Brain microvascular endothelial cell (primary cell): ENCODE measurements at regions not wholly inside any gene's neighbourhood (a gene's known extent, or its start where the extent isn't known, plus 50 kb on each side); places are given as distances from the start of the nearest gene placed in this dataset.

Experiments used
- DNase-seq: peaks from one replicate; pipeline ENCODE4 v3.0.0-alpha.2; 2020
- H3K27ac ChIP-seq: fragments of 250-450 bp; sonication (Bioruptor Pico); 2 replicates; pipeline ENCODE4 v1.5.1; 2020; ENCODE audit warnings: mild to moderate bottlenecking, moderate library complexity
- H3K27me3 ChIP-seq: fragments of 250-450 bp; sonication (Bioruptor Pico); replicated peaks from 2 replicates; pipeline ENCODE4 v1.5.1; 2020; ENCODE audit warnings: mild to moderate bottlenecking
- H3K36me3 ChIP-seq: fragments of 250-450 bp; sonication (Bioruptor Pico); replicated peaks from 2 replicates; pipeline ENCODE4 v1.5.1; 2020; ENCODE audit warnings: mild to moderate bottlenecking
- H3K4me3 ChIP-seq: 2 replicates; pipeline ENCODE4 v1.5.1; 2011; ENCODE audit warnings: low read depth, mild to moderate bottlenecking, control low read depth, low read length, moderate library complexity
- in situ Hi-C: cut with HindIII; loops from 2 replicates; pipeline ENCODE4 v1.10.0; 2017; ENCODE audit warnings: low sequenced_read_pairs, low pct_ligation_motif_present
- TF ChIP-seq, protein P1 (sequence below): IDR thresholded peaks from 2 replicates; pipeline ENCODE4 v1.5.1; 2011; ENCODE audit warnings: low read depth, mild to moderate bottlenecking, moderate library complexity, low read length, control low read depth, inconsistent platforms; ENCODE audit errors: missing control alignments

DNA sequence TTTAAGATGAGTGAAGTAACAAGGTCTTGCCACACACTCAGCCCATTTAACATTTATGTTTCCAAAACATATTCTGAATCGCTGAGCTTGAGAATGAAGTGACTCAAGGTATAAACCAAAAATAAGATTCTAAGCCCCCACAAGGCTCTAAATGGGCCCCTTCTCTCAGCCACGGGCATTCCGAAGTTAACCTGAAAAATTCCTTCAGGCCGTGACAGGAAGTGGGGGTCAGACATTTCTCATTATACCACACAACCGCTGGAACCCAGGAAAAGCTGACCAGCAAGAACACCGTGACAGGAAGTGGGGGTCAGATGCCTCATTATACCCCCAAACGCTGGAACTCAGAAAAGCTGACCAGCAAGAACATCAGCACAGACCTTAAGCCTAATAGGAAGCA, 247.9 kb downstream of the ERMARD start:
- no peak overlapping the region for H3K27ac ChIP-seq
- no peak for DNase-seq
- TF ChIP-seq, protein P1, sequence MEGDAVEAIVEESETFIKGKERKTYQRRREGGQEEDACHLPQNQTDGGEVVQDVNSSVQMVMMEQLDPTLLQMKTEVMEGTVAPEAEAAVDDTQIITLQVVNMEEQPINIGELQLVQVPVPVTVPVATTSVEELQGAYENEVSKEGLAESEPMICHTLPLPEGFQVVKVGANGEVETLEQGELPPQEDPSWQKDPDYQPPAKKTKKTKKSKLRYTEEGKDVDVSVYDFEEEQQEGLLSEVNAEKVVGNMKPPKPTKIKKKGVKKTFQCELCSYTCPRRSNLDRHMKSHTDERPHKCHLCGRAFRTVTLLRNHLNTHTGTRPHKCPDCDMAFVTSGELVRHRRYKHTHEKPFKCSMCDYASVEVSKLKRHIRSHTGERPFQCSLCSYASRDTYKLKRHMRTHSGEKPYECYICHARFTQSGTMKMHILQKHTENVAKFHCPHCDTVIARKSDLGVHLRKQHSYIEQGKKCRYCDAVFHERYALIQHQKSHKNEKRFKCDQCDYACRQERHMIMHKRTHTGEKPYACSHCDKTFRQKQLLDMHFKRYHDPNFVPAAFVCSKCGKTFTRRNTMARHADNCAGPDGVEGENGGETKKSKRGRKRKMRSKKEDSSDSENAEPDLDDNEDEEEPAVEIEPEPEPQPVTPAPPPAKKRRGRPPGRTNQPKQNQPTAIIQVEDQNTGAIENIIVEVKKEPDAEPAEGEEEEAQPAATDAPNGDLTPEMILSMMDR = no peak
- no peak overlapping the region for H3K4me3 ChIP-seq
- in situ Hi-C loops = no loop called here
- H3K27me3 ChIP-seq = no peaks in the 10 kb centered on the region
- H3K36me3 ChIP-seq = no peaks in the 10 kb centered on the region

DNA sequence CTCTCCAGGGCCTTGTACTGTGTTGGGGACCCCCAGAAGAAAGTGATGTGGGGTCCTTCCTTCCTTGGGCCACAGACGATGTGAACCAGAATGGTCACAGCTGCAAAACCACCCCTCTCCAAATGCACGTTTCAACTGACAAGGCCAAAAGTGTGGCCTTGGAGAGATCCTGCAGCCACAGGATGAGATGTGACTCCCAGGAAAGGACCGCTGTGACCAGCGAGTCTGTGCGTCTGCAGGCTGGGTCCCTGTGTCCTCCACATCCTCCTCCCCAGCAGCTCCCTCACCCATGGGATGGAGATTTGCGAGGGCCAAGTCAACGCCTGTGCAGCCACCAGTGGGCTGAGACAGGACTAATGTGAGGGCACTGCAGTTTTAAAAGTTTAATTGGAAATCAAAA, 247.0 kb downstream of the ERMARD start:
- TF ChIP-seq, protein P1 = no peak
- no peaks in the 10 kb centered on the region for H3K36me3 ChIP-seq
- no peak overlapping the region for H3K4me3 ChIP-seq
- in situ Hi-C loops = no loop called here
- no peaks in the 10 kb centered on the region for H3K27me3 ChIP-seq
- no peak overlapping the region for H3K27ac ChIP-seq
- no peak for DNase-seq

DNA sequence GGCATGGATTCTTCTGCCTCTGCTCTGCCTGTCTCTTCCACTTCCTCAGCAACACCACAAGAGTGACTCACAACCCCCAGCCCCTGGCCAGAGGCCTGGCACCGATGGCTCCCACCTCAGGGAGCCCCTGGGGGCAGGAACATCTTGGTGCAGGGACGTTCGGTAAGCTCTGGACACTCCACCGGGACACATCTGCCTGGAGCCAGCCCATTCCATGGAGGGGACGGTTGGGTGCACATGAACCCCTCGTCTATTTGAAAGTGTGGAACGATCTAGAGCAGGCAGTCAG, 246.5 kb downstream of the ERMARD start:
- H3K36me3 ChIP-seq = no peaks in the 10 kb centered on the region
- DNase-seq = no peak
- H3K27me3 ChIP-seq = no peaks in the 10 kb centered on the region
- no peak overlapping the region for H3K27ac ChIP-seq
- in situ Hi-C loops = no loop called here
- no peak overlapping the region for H3K4me3 ChIP-seq
- TF ChIP-seq, protein P1 = no peak

DNA sequence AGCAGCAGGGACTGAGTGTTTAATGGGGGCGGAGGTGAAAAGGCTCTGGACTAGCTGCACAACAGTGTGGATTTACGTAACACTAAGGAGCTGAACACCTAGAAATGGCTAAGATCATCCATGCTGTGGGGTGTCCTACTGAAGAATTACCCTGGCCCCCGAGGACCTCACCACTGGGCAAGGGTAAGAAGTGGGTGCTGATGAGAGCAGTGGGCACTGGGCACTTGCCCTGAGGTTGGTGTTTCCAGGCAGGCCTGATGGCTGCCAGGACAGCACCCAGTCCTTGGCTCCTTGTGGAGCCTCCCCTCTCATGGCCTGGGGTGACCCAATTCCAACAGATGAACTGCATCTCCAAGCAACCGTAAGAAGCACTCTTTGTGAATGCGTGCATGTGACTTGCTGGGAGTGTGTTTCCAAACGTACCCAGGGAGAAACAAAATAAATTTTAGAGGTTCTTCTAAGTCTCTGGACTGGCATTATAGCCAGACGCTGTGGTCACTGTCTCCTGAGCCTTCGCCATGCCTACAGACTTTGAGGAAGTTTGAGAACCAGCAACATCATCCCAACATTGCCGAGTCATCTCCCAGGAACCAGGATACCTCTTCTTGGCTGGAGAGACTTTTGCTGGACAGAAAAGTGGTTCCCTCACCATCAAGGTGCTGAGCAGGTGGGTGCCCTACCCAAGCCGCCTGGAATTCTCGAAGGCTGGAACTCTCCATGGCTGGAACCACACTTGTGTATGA, 245.9 kb downstream of the ERMARD start:
- Histone ChIP-seq H3K4me3 (no peak overlapping the region), H3K27ac (no peak overlapping the region), H3K36me3 (no peaks in the 10 kb centered on the region), H3K27me3 (no peaks in the 10 kb centered on the region)
- in situ Hi-C loops = no loop called here
- TF ChIP-seq, protein P1 = no peak
- no peak for DNase-seq

DNA sequence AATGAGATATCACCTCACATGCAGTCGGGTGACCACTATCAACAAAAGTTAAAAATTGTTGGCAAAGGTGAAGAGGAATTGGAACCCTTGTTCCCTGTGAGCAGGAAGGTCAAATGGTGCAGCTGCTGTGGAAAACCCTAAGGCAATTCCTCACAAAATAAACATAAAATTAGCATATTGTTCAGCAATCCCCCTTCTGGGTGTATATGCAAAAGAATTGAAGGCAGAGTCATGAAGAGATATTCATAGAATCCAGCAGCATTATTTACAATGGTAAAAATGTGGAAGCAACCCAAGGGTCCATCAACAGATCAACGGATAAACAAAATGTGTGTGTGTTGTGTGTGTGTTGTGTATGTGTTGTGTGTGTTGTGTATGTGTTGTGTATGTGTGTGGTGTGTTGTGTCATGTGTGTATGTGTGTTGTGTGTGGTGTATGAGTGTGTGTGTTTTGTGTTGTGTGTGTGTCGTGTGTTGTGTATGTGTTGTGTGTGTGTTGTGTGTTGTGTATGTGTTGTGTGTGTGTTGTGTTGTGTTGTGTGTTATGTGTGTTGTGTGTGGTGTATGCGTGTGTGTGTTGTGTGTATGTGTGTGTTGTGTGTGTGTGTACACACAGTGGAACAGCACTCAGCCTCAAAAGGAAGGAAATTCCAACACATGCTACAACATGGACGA, 245.1 kb downstream of the ERMARD start:
- H3K4me3 ChIP-seq = no peak overlapping the region
- no peak for DNase-seq
- no peak overlapping the region for H3K27ac ChIP-seq
- no peaks in the 10 kb centered on the region for H3K36me3 ChIP-seq
- TF ChIP-seq, protein P1 = no peak
- H3K27me3 ChIP-seq = no peaks in the 10 kb centered on the region
- in situ Hi-C loops = no loop called here
